Liver (tissue), 8 donors: ENCODE measurements at regions not wholly inside any gene's neighbourhood (a gene's known extent, or its start where the extent isn't known, plus 50 kb on each side); places are given as distances from the start of the nearest gene placed in this dataset.

Experiments
- DNase-seq: peaks from one replicate; pipeline ENCODE4 v3.0.0-alpha.2; 2017; ENCODE audit warnings: low spot score
- H3K27ac ChIP-seq, 2 donors: one replicate each; pipeline ENCODE4 v1.7.0; 2013; ENCODE audit warnings: inconsistent platforms in 2 of 2, low read length in 2 of 2, control low read depth in 1 of 2, low read depth in 1 of 2, mild to moderate bottlenecking in 1 of 2
- H3K27me3 ChIP-seq, 4 donors: one replicate each; pipeline versions ENCODE4 v1.6.1 to v1.7.0; 2013; ENCODE audit warnings: low read length in 3 of 4, inconsistent platforms in 1 of 4, mild to moderate bottlenecking in 1 of 4, moderate library complexity in 1 of 4; ENCODE audit not compliant: control insufficient read depth in 4 of 4, insufficient read depth in 4 of 4
- H3K36me3 ChIP-seq, 4 donors: one replicate each; pipeline versions ENCODE4 v1.6.1 to v1.7.0; 2013; ENCODE audit warnings: low read length in 3 of 4, mild to moderate bottlenecking in 3 of 4, low read depth in 1 of 4, moderate library complexity in 1 of 4; ENCODE audit not compliant: control insufficient read depth in 4 of 4, insufficient read depth in 3 of 4
- H3K4me1 ChIP-seq, 4 donors: one replicate each; pipeline versions ENCODE4 v1.6.1 to v1.7.0; 2013; ENCODE audit warnings: low read length in 3 of 4, mild to moderate bottlenecking in 3 of 4, moderate library complexity in 1 of 4; ENCODE audit not compliant: control insufficient read depth in 4 of 4, insufficient read depth in 4 of 4
- H3K4me3 ChIP-seq, 3 donors: one replicate each; pipeline versions ENCODE4 v1.6.1 to v1.7.0; 2013; ENCODE audit warnings: low read length in 3 of 3, control low read depth in 1 of 3, low read depth in 1 of 3, mild to moderate bottlenecking in 1 of 3
- H3K9ac ChIP-seq, 2 donors: one replicate each; pipeline ENCODE4 v1.7.0; 2013; ENCODE audit warnings: low read length in 2 of 2, mild to moderate bottlenecking in 2 of 2, moderate library complexity in 2 of 2, control low read depth in 1 of 2, low read depth in 1 of 2
- H3K9me3 ChIP-seq, 4 donors: one replicate each; pipeline versions ENCODE4 v1.6.1 to v1.7.0; 2013; ENCODE audit warnings: low read length in 3 of 4; ENCODE audit not compliant: control insufficient read depth in 4 of 4
- ATF3 ChIP-seq: IDR thresholded peaks from 2 replicates; pipeline ENCODE4 v1.6.1; 2016; ENCODE audit warnings: antibody characterized with exemption
- CTCF ChIP-seq: fragments of 150-350 bp; IDR thresholded peaks from 2 replicates; pipeline ENCODE4 v1.5.1; 2017; ENCODE audit warnings: improper control_type of control experiment, low read depth, low read length; ENCODE audit not compliant: missing input control
- EGR1 ChIP-seq, 2 donors: IDR thresholded peaks; 2 replicates each; pipeline ENCODE4 v1.6.1; 2016 to 2018; ENCODE audit warnings: antibody characterized with exemption in 2 of 2, low read depth in 2 of 2
- FOXA1 ChIP-seq: IDR thresholded peaks from 2 replicates; pipeline ENCODE4 v1.6.1; 2016; ENCODE audit warnings: antibody characterized with exemption
- FOXA2 ChIP-seq: IDR thresholded peaks from 2 replicates; pipeline ENCODE4 v1.6.1; 2016; ENCODE audit warnings: antibody characterized with exemption
- GABPA ChIP-seq, 2 donors: IDR thresholded peaks in 1 of 2; conservative IDR thresholded peaks in 1 of 2; 2 replicates each; pipeline ENCODE4 v1.6.1; 2016; ENCODE audit warnings: antibody characterized with exemption in 2 of 2, mild to moderate bottlenecking in 1 of 2, moderate library complexity in 1 of 2
- HNF4A ChIP-seq, 2 donors: conservative IDR thresholded peaks; 2 replicates each; pipeline ENCODE4 v1.6.1; 2016; ENCODE audit warnings: antibody characterized with exemption in 2 of 2, mild to moderate bottlenecking in 2 of 2
- HNF4G ChIP-seq: IDR thresholded peaks from 2 replicates; pipeline ENCODE4 v1.6.1; 2016; ENCODE audit warnings: antibody characterized with exemption
- NR2F2 ChIP-seq: IDR thresholded peaks from 2 replicates; pipeline ENCODE4 v1.6.1; 2016; ENCODE audit warnings: antibody characterized with exemption
- RAD21 ChIP-seq, 2 donors: IDR thresholded peaks; 2 replicates each; pipeline ENCODE4 v1.6.1; 2016; ENCODE audit warnings: antibody characterized with exemption in 2 of 2, mild to moderate bottlenecking in 2 of 2
- REST ChIP-seq: IDR thresholded peaks from 2 replicates; pipeline ENCODE4 v1.6.1; 2016; ENCODE audit warnings: antibody characterized with exemption, mild to moderate bottlenecking
- RXRA ChIP-seq, 2 donors: IDR thresholded peaks; 2 replicates each; pipeline ENCODE4 v1.6.1; 2017 to 2018; ENCODE audit warnings: antibody characterized with exemption in 2 of 2, mild to moderate bottlenecking in 1 of 2
- SP1 ChIP-seq: IDR thresholded peaks from 2 replicates; pipeline ENCODE4 v1.6.1; 2018; ENCODE audit warnings: antibody characterized with exemption, mild to moderate bottlenecking
- YY1 ChIP-seq: IDR thresholded peaks from 2 replicates; pipeline ENCODE4 v1.6.1; 2016; ENCODE audit warnings: antibody characterized with exemption, mild to moderate bottlenecking
- ZBTB33 ChIP-seq: IDR thresholded peaks from 2 replicates; pipeline ENCODE4 v1.6.1; 2016; ENCODE audit warnings: antibody characterized with exemption
- WGBS: extraction: QIAGEN DNeasy Blood & Tissue Kit; methylation state at CpG from one replicate; pipeline ENCODE4 v1.1.7; 2013; 5-methylcytosine and 5-hydroxymethylcytosine counted together
- TF ChIP-seq, protein P1 (sequence below): IDR thresholded peaks from 2 replicates; pipeline ENCODE4 v1.6.1; 2016; ENCODE audit warnings: antibody characterized with exemption
- donor health status: healthy.
- donor health status: healthy.
- donor health status: healthy.
- donor health status: healthy.
- donor health status: healthy.

DNA sequence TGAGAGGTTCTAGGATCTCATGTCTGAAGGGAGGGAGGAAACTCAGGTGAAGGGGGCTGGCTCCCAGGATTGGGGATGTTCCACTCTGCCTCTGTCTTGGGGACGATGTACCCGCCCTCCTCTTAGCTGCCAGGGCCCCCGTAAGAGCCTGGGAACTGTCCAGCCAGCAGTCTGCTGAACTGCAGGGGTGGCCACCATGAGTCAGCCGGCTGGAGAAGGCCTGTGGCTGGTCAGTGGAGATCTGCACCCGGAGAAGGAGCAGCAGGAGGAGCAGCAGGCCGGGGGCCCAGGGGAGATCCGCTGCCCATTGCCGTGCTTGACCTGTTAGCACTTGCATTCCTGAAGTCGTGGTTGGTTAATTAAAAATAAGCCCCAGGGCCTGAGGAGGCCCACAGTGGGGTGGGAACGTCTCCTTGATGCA is 180.3 kb downstream of the TFCP2L1 start:
- Histone ChIP-seq H3K27ac (no peak overlapping the region), H3K36me3 (no peaks in the 10 kb centered on the region), H3K27me3 (peaks cover 0 to 2% (median 0%) of the 10 kb centered on the region in 4 donors), H3K9me3 (no peaks in the 10 kb centered on the region), H3K4me3 (no peak overlapping the region), H3K4me1 (peaks cover 0 to 4% (median 3%) of the 10 kb centered on the region in 4 donors), H3K9ac (no peak overlapping the region)
- DNase-seq = no peak
- WGBS = 79% methylated on average over 10 of the region's 10 CpGs
- no peak for TF ChIP-seq EGR1 (IDR thresholded peaks at IDR 0.05; ENCODE audit: low read depth in 2 of 2)
- no peak for TF ChIP-seq NR2F2
- TF ChIP-seq REST = no peak
- TF ChIP-seq FOXA2 = no peak
- no peak for TF ChIP-seq SP1
- no peak for TF ChIP-seq RAD21 (IDR thresholded peaks at IDR 0.05)
- no peak for TF ChIP-seq FOXA1
- TF ChIP-seq CTCF = no peak
- no peak for TF ChIP-seq HNF4G
- TF ChIP-seq, protein P1, sequence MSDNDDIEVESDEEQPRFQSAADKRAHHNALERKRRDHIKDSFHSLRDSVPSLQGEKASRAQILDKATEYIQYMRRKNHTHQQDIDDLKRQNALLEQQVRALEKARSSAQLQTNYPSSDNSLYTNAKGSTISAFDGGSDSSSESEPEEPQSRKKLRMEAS = no peak
- TF ChIP-seq RXRA (IDR thresholded peaks at IDR 0.05) = no peak
- no peak for TF ChIP-seq YY1

DNA sequence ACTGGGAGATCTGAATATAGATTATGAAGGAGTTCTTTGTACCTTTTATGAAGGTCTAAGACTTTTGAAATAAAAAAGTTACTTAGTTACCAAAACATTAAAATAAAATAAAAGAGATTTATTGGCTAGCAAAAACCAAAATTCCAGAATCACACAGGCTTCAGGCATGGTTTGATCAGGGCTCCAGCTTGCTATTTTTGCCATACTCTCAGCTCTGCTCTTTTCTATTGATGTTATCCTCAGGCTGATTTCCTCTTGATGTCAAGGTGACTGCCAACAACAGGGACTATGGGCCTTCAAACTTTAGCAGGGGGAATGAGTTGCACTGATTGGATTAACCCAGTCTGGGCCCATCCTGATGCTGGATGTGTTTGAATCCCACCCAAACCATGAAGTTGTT is 174.1 kb downstream of the TFCP2L1 start:
- Histone ChIP-seq H3K27me3 (peaks cover 0 to 2% (median 0%) of the 10 kb centered on the region in 4 donors), H3K36me3 (no peaks in the 10 kb centered on the region), H3K4me3 (no peak overlapping the region), H3K4me1 (peaks cover 0 to 7% (median 6%) of the 10 kb centered on the region in 4 donors), H3K27ac (no peak overlapping the region), H3K9me3 (peaks cover 0 to 5% (median 1%) of the 10 kb centered on the region in 4 donors), H3K9ac (no peak overlapping the region)
- DNase-seq = no peak
- TF ChIP-seq ZBTB33 (no peak), HNF4A (conservative IDR thresholded peaks at IDR 0.05) (no peak), RXRA (IDR thresholded peaks at IDR 0.05) (no peak), FOXA2 (no peak), SP1 (no peak), ATF3 (no peak), NR2F2 (no peak), EGR1 (IDR thresholded peaks at IDR 0.05; ENCODE audit: low read depth in 2 of 2) (no peak), GABPA (IDR thresholded peaks at IDR 0.05 in 1 of 2, conservative IDR thresholded peaks at IDR 0.05 in 1 of 2) (no peak)
